ENCODE measurements at regions not wholly inside any gene's neighbourhood (a gene's known extent, or its start where the extent isn't known, plus 50 kb on each side); places are given as distances from the start of the nearest gene placed in this dataset.

- TF ChIP-seq CTCF (IDR thresholded peaks at IDR 0.05; ENCODE audit: insufficient read depth, low read length, poor library complexity, severe bottlenecking) = no peak
- Histone ChIP-seq H3K27me3 (replicated peaks; ENCODE audit: control insufficient read depth, insufficient read depth, low read length) (no peaks in the 10 kb centered on the region), H3K4me3 (replicated peaks; ENCODE audit: low read depth, low read length) (no peak overlapping the region), H3K36me3 (ENCODE audit: control insufficient read depth, insufficient read depth, low read length) (no peaks in the 10 kb centered on the region)
- DNase-seq (ENCODE audit: extremely low read depth, insufficient read length) = no peak
Observed at GRCh38 chr4:164614999-164615398, 138.9 kb upstream of the SMIM31 start.

GRCh38 chr4:164615964-164616363, 138.0 kb upstream of the SMIM31 start:
- no peak for DNase-seq (ENCODE audit: extremely low read depth, insufficient read length)
- Histone ChIP-seq H3K4me3 (replicated peaks; ENCODE audit: low read depth, low read length) (no peak overlapping the region), H3K27me3 (replicated peaks; ENCODE audit: control insufficient read depth, insufficient read depth, low read length) (no peaks in the 10 kb centered on the region), H3K36me3 (ENCODE audit: control insufficient read depth, insufficient read depth, low read length) (no peaks in the 10 kb centered on the region)
- no peak for TF ChIP-seq CTCF (IDR thresholded peaks at IDR 0.05; ENCODE audit: insufficient read depth, low read length, poor library complexity, severe bottlenecking)

GRCh38 chr4:164616961-164617360, 137.0 kb upstream of the SMIM31 start:
- H3K4me3 ChIP-seq (replicated peaks; ENCODE audit: low read depth, low read length) = no peak overlapping the region
- no peaks in the 10 kb centered on the region for H3K27me3 ChIP-seq (replicated peaks; ENCODE audit: control insufficient read depth, insufficient read depth, low read length)
- no peaks in the 10 kb centered on the region for H3K36me3 ChIP-seq (ENCODE audit: control insufficient read depth, insufficient read depth, low read length)
- no peak for DNase-seq (ENCODE audit: extremely low read depth, insufficient read length)
- TF ChIP-seq CTCF (IDR thresholded peaks at IDR 0.05; ENCODE audit: insufficient read depth, low read length, poor library complexity, severe bottlenecking) = no peak

GRCh38 chr4:164617426-164617825, 136.5 kb upstream of the SMIM31 start:
- Histone ChIP-seq H3K27me3 (replicated peaks; ENCODE audit: control insufficient read depth, insufficient read depth, low read length) (no peaks in the 10 kb centered on the region), H3K4me3 (replicated peaks; ENCODE audit: low read depth, low read length) (no peak overlapping the region), H3K36me3 (ENCODE audit: control insufficient read depth, insufficient read depth, low read length) (no peaks in the 10 kb centered on the region)
- no peak for TF ChIP-seq CTCF (IDR thresholded peaks at IDR 0.05; ENCODE audit: insufficient read depth, low read length, poor library complexity, severe bottlenecking)
- DNase-seq (ENCODE audit: extremely low read depth, insufficient read length) = no peak

- DNase-seq (ENCODE audit: extremely low read depth, insufficient read length) = no peak
- no peaks in the 10 kb centered on the region for H3K36me3 ChIP-seq (ENCODE audit: control insufficient read depth, insufficient read depth, low read length)
- no peak overlapping the region for H3K4me3 ChIP-seq (replicated peaks; ENCODE audit: low read depth, low read length)
- no peak for TF ChIP-seq CTCF (IDR thresholded peaks at IDR 0.05; ENCODE audit: insufficient read depth, low read length, poor library complexity, severe bottlenecking)
- no peaks in the 10 kb centered on the region for H3K27me3 ChIP-seq (replicated peaks; ENCODE audit: control insufficient read depth, insufficient read depth, low read length)
Observed at GRCh38 chr4:164617911-164618310, 136.0 kb upstream of the SMIM31 start.

GRCh38 chr4:164621886-164622521, 131.9 kb upstream of the SMIM31 start:
- no peaks in the 10 kb centered on the region for H3K36me3 ChIP-seq (ENCODE audit: control insufficient read depth, insufficient read depth, low read length)
- no peak for TF ChIP-seq CTCF (IDR thresholded peaks at IDR 0.05; ENCODE audit: insufficient read depth, low read length, poor library complexity, severe bottlenecking)
- H3K4me3 ChIP-seq (replicated peaks; ENCODE audit: low read depth, low read length) = no peak overlapping the region
- DNase-seq (ENCODE audit: extremely low read depth, insufficient read length) = no peak
- H3K27me3 ChIP-seq (replicated peaks; ENCODE audit: control insufficient read depth, insufficient read depth, low read length) = no peaks in the 10 kb centered on the region

Data from GM06990 (cell line).